ENCODE measurements at regions not wholly inside any gene's neighbourhood (a gene's known extent, or its start where the extent isn't known, plus 50 kb on each side); places are given as distances from the start of the nearest gene placed in this dataset.

GRCh38 chr7:45999541-45999940, 78.5 kb upstream of the IGFBP3 start:
- TF ChIP-seq CTCF (IDR thresholded peaks at IDR 0.05): no peak
- no peak overlapping the region for H3K27ac Mint-ChIP-seq (ENCODE audit: unreplicated experiment)
- no peak for DNase-seq (ENCODE audit: extremely low spot score, unreplicated experiment)
- H3K4me1 Mint-ChIP-seq (ENCODE audit: unreplicated experiment): peaks cover 16% of the 10 kb centered on the region
- H3K27me3 Mint-ChIP-seq (ENCODE audit: unreplicated experiment): no peaks in the 10 kb centered on the region
- H3K36me3 Mint-ChIP-seq (ENCODE audit: unreplicated experiment): peaks cover 12% of the 10 kb centered on the region
- no peak overlapping the region for H3K4me3 Mint-ChIP-seq (ENCODE audit: unreplicated experiment)
- H3K9me3 Mint-ChIP-seq (ENCODE audit: unreplicated experiment): peaks cover 32% of the 10 kb centered on the region

DNA sequence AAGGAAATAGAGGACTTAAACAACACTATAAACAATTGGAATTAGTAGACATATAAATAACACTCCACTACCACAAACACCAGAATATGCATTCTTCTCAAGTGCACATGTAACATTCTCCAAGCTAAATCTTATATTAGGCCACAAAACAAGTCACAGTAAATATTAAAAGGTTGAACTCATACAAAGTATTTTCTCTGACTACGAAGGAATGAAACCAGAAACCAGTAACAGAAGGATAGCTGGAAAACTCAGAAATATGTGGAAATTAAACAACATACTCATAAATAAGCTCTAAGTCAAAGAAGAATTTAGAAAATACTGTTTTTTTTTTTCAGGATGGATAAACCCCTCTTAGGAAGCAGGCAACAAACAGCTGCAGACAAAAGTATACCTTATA, 77.4 kb upstream of the IGFBP3 start:
- Mint-ChIP-seq H3K27me3 (ENCODE audit: unreplicated experiment) (no peaks in the 10 kb centered on the region), H3K9me3 (ENCODE audit: unreplicated experiment) (peaks cover 30% of the 10 kb centered on the region), H3K27ac (ENCODE audit: unreplicated experiment) (no peak overlapping the region), H3K36me3 (ENCODE audit: unreplicated experiment) (peaks cover 12% of the 10 kb centered on the region), H3K4me1 (ENCODE audit: unreplicated experiment) (peaks cover 13% of the 10 kb centered on the region), H3K4me3 (ENCODE audit: unreplicated experiment) (no peak overlapping the region)
- no peak for DNase-seq (ENCODE audit: extremely low spot score, unreplicated experiment)
- TF ChIP-seq CTCF (IDR thresholded peaks at IDR 0.05): no peak

DNA sequence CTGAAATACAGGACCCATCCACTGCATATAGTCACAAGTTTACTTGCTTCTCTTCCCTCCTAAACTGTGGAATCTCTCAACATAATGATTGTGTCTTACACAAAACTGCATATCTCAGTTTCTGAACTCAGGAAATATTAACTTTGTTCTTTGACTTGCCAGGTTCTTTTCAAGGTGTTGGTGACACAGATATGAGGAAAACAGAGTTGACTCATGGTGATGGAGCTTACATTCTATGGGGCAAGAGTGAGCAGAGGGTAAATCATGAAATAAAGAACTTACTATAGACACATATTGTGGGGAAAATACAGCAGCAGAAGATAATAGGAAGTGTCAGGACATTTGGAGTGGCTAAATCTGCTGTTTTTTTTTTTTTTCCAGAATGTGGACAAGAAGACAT, 72.5 kb upstream of the IGFBP3 start:
- no peak overlapping the region for H3K27ac Mint-ChIP-seq (ENCODE audit: unreplicated experiment)
- DNase-seq (ENCODE audit: extremely low spot score, unreplicated experiment): no peak
- TF ChIP-seq CTCF (IDR thresholded peaks at IDR 0.05): no peak
- no peak overlapping the region for H3K4me3 Mint-ChIP-seq (ENCODE audit: unreplicated experiment)
- H3K4me1 Mint-ChIP-seq (ENCODE audit: unreplicated experiment): peaks cover 11% of the 10 kb centered on the region
- peaks cover 18% of the 10 kb centered on the region for H3K9me3 Mint-ChIP-seq (ENCODE audit: unreplicated experiment)
- H3K36me3 Mint-ChIP-seq (ENCODE audit: unreplicated experiment): peaks cover 12% of the 10 kb centered on the region
- no peaks in the 10 kb centered on the region for H3K27me3 Mint-ChIP-seq (ENCODE audit: unreplicated experiment)

DNA sequence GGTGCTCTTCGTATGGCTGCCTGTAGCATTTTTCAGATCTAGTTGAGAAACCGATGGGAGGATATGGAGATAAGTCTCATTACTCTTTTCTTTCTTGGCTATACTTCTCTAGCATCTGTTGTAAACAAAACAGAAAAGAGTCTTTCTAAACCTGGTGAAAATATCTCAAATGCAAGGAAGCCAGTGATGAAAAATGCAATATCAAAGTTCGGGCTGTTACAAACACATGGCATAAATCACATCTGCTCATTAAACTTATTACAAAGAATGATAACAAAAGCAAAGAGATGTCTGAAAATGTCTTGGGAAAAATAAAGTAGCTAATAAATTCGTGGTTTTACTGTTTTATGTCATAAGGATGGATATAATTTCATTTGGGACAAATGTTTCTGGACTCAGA, 71.8 kb upstream of the IGFBP3 start:
- Mint-ChIP-seq H3K4me1 (ENCODE audit: unreplicated experiment) (peaks cover 6% of the 10 kb centered on the region), H3K4me3 (ENCODE audit: unreplicated experiment) (no peak overlapping the region), H3K27me3 (ENCODE audit: unreplicated experiment) (no peaks in the 10 kb centered on the region), H3K36me3 (ENCODE audit: unreplicated experiment) (peaks cover 11% of the 10 kb centered on the region), H3K9me3 (ENCODE audit: unreplicated experiment) (peaks cover 18% of the 10 kb centered on the region), H3K27ac (ENCODE audit: unreplicated experiment) (no peak overlapping the region)
- DNase-seq (ENCODE audit: extremely low spot score, unreplicated experiment): no peak
- no peak for TF ChIP-seq CTCF (IDR thresholded peaks at IDR 0.05)

DNA sequence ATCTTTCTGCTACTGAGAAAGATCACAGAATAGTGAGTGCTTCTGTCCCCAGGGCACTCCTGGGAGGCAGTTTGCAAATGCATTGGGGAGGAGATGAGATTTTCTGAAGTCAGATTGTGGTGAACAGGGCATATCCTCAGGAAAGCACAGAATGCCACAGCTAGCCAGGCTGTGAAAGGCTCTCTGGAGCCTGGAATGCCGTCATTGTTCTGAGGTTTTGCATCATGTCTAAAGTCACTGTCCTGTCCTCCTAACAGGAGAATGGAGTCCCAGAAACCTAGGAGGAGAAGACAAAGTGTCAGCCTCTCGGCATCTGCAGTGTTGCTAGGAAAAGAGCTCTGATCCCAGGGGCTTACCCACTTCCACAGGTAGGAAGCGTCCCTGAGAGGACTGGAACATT, 69.2 kb upstream of the IGFBP3 start:
- H3K36me3 Mint-ChIP-seq (ENCODE audit: unreplicated experiment): no peaks in the 10 kb centered on the region
- H3K9me3 Mint-ChIP-seq (ENCODE audit: unreplicated experiment): peaks cover 1% of the 10 kb centered on the region
- no peak for DNase-seq (ENCODE audit: extremely low spot score, unreplicated experiment)
- no peaks in the 10 kb centered on the region for H3K27me3 Mint-ChIP-seq (ENCODE audit: unreplicated experiment)
- H3K4me1 Mint-ChIP-seq (ENCODE audit: unreplicated experiment): peaks cover 6% of the 10 kb centered on the region
- no peak overlapping the region for H3K4me3 Mint-ChIP-seq (ENCODE audit: unreplicated experiment)
- H3K27ac Mint-ChIP-seq (ENCODE audit: unreplicated experiment): no peak overlapping the region
- no peak for TF ChIP-seq CTCF (IDR thresholded peaks at IDR 0.05)
